Osteoblast (primary cell): ENCODE measurements at regions not wholly inside any gene's neighbourhood (a gene's known extent, or its start where the extent isn't known, plus 50 kb on each side); places are given as distances from the start of the nearest gene placed in this dataset.
A peak's percentile ranks its signal among the peaks of the same experiment; 100 is the strongest.

Experiments
- DNase-seq: peaks from one replicate; pipeline ENCODE4 v3.0.0; 2011; ENCODE audit warnings: low spot score, mixed read lengths; ENCODE audit not compliant: insufficient read length; ENCODE audit errors: missing footprints
- H2AFZ ChIP-seq: 2 replicates; pipeline ENCODE4 v1.6.0; 2011; ENCODE audit warnings: mild to moderate bottlenecking, low read length
- H3K27ac ChIP-seq: 2 replicates; pipeline ENCODE4 v1.5.1; 2011; ENCODE audit warnings: mild to moderate bottlenecking, low read depth, low read length, moderate library complexity
- H3K27me3 ChIP-seq: 2 replicates; pipeline ENCODE4 v1.6.0; 2012; ENCODE audit warnings: mild to moderate bottlenecking, control low read depth, inconsistent platforms, low read length, moderate library complexity; ENCODE audit not compliant: insufficient read depth
- H3K36me3 ChIP-seq: 2 replicates; pipeline ENCODE4 v1.5.1; 2011; ENCODE audit warnings: mild to moderate bottlenecking, low read length, control low read depth, moderate library complexity; ENCODE audit not compliant: insufficient read depth
- H3K4me1 ChIP-seq: 2 replicates; pipeline ENCODE4 v1.5.1; 2011; ENCODE audit warnings: mild to moderate bottlenecking, low read length, control low read depth, moderate library complexity; ENCODE audit not compliant: insufficient read depth
- H3K4me2 ChIP-seq: 2 replicates; pipeline ENCODE4 v1.6.0; 2011; ENCODE audit warnings: mild to moderate bottlenecking, low read length; ENCODE audit not compliant: insufficient read depth
- H3K4me3 ChIP-seq: fragments of 200-600 bp; sonication (generic); 3 replicates; pipeline ENCODE4 v1.5.1; 2012; ENCODE audit warnings: mild to moderate bottlenecking, low read length, inconsistent platforms; ENCODE audit not compliant: insufficient read depth
- H3K79me2 ChIP-seq: 2 replicates; pipeline ENCODE4 v1.6.0; 2012; ENCODE audit warnings: mild to moderate bottlenecking, low read length, control low read depth, inconsistent platforms; ENCODE audit not compliant: insufficient read depth
- H3K9me3 ChIP-seq: 2 replicates; pipeline ENCODE4 v1.5.1; 2011; ENCODE audit warnings: low read depth, low read length, control low read depth
- H4K20me1 ChIP-seq: 2 replicates; pipeline ENCODE4 v1.6.0; 2012; ENCODE audit warnings: mild to moderate bottlenecking, low read length, control low read depth; ENCODE audit not compliant: insufficient read depth
- CTCF ChIP-seq: IDR thresholded peaks from 2 replicates; pipeline ENCODE4 v1.5.1; 2011; ENCODE audit warnings: mild to moderate bottlenecking, low read depth, low read length, moderate library complexity; ENCODE audit errors: extremely low read depth

- no peaks in the 10 kb centered on the region for H3K79me2 ChIP-seq
- TF ChIP-seq CTCF, result no peak
- H3K36me3 ChIP-seq, result no peaks in the 10 kb centered on the region
- H3K4me1 ChIP-seq, result no peaks in the 10 kb centered on the region
- H3K4me2 ChIP-seq, result no peak overlapping the region
- no peak overlapping the region for H3K27ac ChIP-seq
- H3K9me3 ChIP-seq, result peaks cover 3% of the 10 kb centered on the region
- H4K20me1 ChIP-seq, result no peaks in the 10 kb centered on the region
- no peaks in the 10 kb centered on the region for H3K27me3 ChIP-seq
- peak; percentile 17 for DNase-seq
- H2AFZ ChIP-seq, result no peak overlapping the region
- no peak overlapping the region for H3K4me3 ChIP-seq
Measured at GRCh38 chr9:1575939-1576338, 439.2 kb upstream of the SMARCA2 start.

- H3K4me1 ChIP-seq, result no peaks in the 10 kb centered on the region
- no peaks in the 10 kb centered on the region for H3K79me2 ChIP-seq
- H2AFZ ChIP-seq, result no peak overlapping the region
- H4K20me1 ChIP-seq, result no peaks in the 10 kb centered on the region
- DNase-seq, result no peak
- no peak overlapping the region for H3K4me2 ChIP-seq
- no peaks in the 10 kb centered on the region for H3K27me3 ChIP-seq
- H3K4me3 ChIP-seq, result no peak overlapping the region
- no peak for TF ChIP-seq CTCF
- H3K36me3 ChIP-seq, result no peaks in the 10 kb centered on the region
- H3K27ac ChIP-seq, result no peak overlapping the region
- H3K9me3 ChIP-seq, result peaks cover 3% of the 10 kb centered on the region
Measured at GRCh38 chr9:1580215-1580614, 434.9 kb upstream of the SMARCA2 start.

- Histone ChIP-seq H3K4me1 (no peaks in the 10 kb centered on the region), H3K9me3 (no peaks in the 10 kb centered on the region), H3K27ac (no peak overlapping the region), H3K4me2 (no peak overlapping the region), H4K20me1 (no peaks in the 10 kb centered on the region), H3K4me3 (no peak overlapping the region), H3K27me3 (no peaks in the 10 kb centered on the region), H3K79me2 (no peaks in the 10 kb centered on the region), H3K36me3 (no peaks in the 10 kb centered on the region), H2AFZ (no peak overlapping the region)
- peak; percentile 34 for DNase-seq
- TF ChIP-seq CTCF, result no peak
Measured at GRCh38 chr9:1581926-1582325, 433.2 kb upstream of the SMARCA2 start.

- no peak for DNase-seq
- TF ChIP-seq CTCF, result no peak
- no peaks in the 10 kb centered on the region for H3K4me1 ChIP-seq
- H2AFZ ChIP-seq, result no peak overlapping the region
- H3K79me2 ChIP-seq, result no peaks in the 10 kb centered on the region
- H4K20me1 ChIP-seq, result no peaks in the 10 kb centered on the region
- no peak overlapping the region for H3K27ac ChIP-seq
- H3K9me3 ChIP-seq, result no peaks in the 10 kb centered on the region
- H3K27me3 ChIP-seq, result no peaks in the 10 kb centered on the region
- no peaks in the 10 kb centered on the region for H3K36me3 ChIP-seq
- no peak overlapping the region for H3K4me2 ChIP-seq
- H3K4me3 ChIP-seq, result no peak overlapping the region
Measured at GRCh38 chr9:1591310-1591709, 423.8 kb upstream of the SMARCA2 start.
